Natural killer cell (primary cell): ENCODE measurements at regions not wholly inside any gene's neighbourhood (a gene's known extent, or its start where the extent isn't known, plus 50 kb on each side); places are given as distances from the start of the nearest gene placed in this dataset.

Source experiments
- ATAC-seq, 3 donors: fragments of 150-1000 bp in 2 of 3; fragments of 200-7000 bp in 1 of 3; cut with Tn5 transposase; 1 replicate in 1 of 3; 2 replicates in 2 of 3; pipeline ENCODE4 v1.10.0; 2021; ENCODE audit warnings: mild to moderate bottlenecking in 2 of 3, moderate library complexity in 2 of 3
- DNase-seq, 2 donors: peaks; one replicate each; pipeline versions ENCODE4 v3.0.0 to v3.0.0-alpha.2; 2013 to 2021; ENCODE audit warnings: mixed read lengths in 1 of 2
- H3K27ac ChIP-seq: one replicate; pipeline ENCODE4 v1.5.1; 2013; ENCODE audit warnings: mild to moderate bottlenecking, low read length
- H3K27me3 ChIP-seq: one replicate; pipeline ENCODE4 v1.6.1; 2013; ENCODE audit warnings: low read length; ENCODE audit not compliant: control insufficient read depth, insufficient read depth
- H3K36me3 ChIP-seq: one replicate; pipeline ENCODE4 v1.6.1; 2013; ENCODE audit warnings: low read length; ENCODE audit not compliant: control insufficient read depth, insufficient read depth
- H3K4me1 ChIP-seq: one replicate; pipeline ENCODE4 v1.6.1; 2013; ENCODE audit warnings: low read length; ENCODE audit not compliant: control insufficient read depth, insufficient read depth
- H3K4me3 ChIP-seq: one replicate; pipeline ENCODE4 v1.5.1; 2013; ENCODE audit warnings: low read length
- H3K9me3 ChIP-seq: one replicate; pipeline ENCODE4 v1.6.1; 2013; ENCODE audit warnings: low read length; ENCODE audit not compliant: control insufficient read depth, insufficient read depth
- H3K27ac Mint-ChIP-seq, 2 donors: one replicate each; pipeline ENCODE4 v1.8.0; 2022; ENCODE audit warnings: mild to moderate bottlenecking in 2 of 2, mixed read lengths in 2 of 2, moderate library complexity in 1 of 2
- H3K27me3 Mint-ChIP-seq, 2 donors: one replicate each; pipeline ENCODE4 v1.8.0; 2022; ENCODE audit warnings: low read depth in 2 of 2, mixed read lengths in 2 of 2
- H3K36me3 Mint-ChIP-seq: one replicate; pipeline ENCODE4 v1.8.0; 2022; ENCODE audit warnings: mixed read lengths
- H3K4me1 Mint-ChIP-seq, 2 donors: one replicate each; pipeline ENCODE4 v1.8.0; 2022; ENCODE audit warnings: mixed read lengths in 2 of 2
- H3K4me3 Mint-ChIP-seq: one replicate; pipeline ENCODE4 v1.8.0; 2022; ENCODE audit warnings: mild to moderate bottlenecking, moderate library complexity, mixed read lengths
- H3K9me3 Mint-ChIP-seq, 2 donors: one replicate each; pipeline ENCODE4 v1.8.0; 2022; ENCODE audit warnings: mixed read lengths in 2 of 2
- WGBS: methylation state at CpG from one replicate; pipeline ENCODE4 v1.1.7; 2013; ENCODE audit warnings: missing lambda C conversion rate; ENCODE audit not compliant: insufficient coverage; 5-methylcytosine and 5-hydroxymethylcytosine counted together
- intact Hi-C: fragments of 100-400 bp; cut with micrococcal nuclease; formaldehyde crosslinking; loops from one replicate; pipeline ENCODE4 v1.14.2; 2022
- TF ChIP-seq, protein P1 (sequence below): fragments of 200-600 bp; IDR thresholded peaks from one replicate; pipeline ENCODE4 v1.8.0; 2022; ENCODE audit warnings: antibody characterized with exemption

DNA sequence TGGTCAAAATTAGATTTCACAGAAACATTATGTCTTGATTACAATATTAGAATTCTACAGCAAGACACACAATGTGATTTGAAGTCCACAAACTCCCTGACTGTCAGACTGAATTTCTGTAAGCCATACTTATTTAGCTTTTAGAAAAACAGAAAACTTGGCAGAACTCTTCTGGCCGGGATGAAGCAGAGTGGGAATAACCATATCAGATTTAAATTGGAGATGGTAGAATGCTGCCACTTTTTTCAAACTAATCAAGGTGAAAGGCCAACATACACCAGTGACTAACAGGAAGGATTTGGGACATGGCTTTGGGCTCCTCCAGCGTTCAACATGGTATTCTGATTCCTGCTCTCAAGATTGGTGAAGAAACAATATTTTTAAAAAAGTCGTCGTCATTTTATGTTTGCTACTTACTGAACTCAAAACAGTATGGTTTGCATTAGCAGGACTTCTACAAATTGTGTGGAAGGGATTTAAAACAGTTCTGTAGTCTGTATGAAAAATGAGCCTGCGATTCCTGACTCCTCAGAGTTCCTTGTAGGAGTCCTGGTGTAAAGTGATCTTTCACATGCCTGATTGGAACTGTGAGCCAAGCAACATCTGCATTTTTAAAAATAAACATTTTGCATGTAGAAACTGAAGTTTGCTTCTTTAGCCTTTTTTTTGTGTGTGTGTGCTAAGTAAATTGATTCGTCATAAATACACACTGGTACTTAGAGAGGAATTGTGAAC lies 297.9 kb upstream of the SOX4 start:
- Mint-ChIP-seq H3K36me3 (no peaks in the 10 kb centered on the region), H3K4me3 (no peak overlapping the region), H3K9me3 (peaks cover 0 to 2% of the 10 kb centered on the region in 2 donors), H3K4me1 (no peaks in the 10 kb centered on the region), H3K27me3 (peaks cover 11 to 34% of the 10 kb centered on the region in 2 donors), H3K27ac (no peak overlapping the region)
- Histone ChIP-seq H3K9me3 (no peaks in the 10 kb centered on the region), H3K4me3 (no peak overlapping the region), H3K36me3 (no peaks in the 10 kb centered on the region), H3K27me3 (no peaks in the 10 kb centered on the region), H3K4me1 (no peaks in the 10 kb centered on the region), H3K27ac (no peak overlapping the region)
- intact Hi-C loops, result no loop called here
- WGBS, result 94% methylated on average over 6 of the region's 6 CpGs
- TF ChIP-seq, protein P1, sequence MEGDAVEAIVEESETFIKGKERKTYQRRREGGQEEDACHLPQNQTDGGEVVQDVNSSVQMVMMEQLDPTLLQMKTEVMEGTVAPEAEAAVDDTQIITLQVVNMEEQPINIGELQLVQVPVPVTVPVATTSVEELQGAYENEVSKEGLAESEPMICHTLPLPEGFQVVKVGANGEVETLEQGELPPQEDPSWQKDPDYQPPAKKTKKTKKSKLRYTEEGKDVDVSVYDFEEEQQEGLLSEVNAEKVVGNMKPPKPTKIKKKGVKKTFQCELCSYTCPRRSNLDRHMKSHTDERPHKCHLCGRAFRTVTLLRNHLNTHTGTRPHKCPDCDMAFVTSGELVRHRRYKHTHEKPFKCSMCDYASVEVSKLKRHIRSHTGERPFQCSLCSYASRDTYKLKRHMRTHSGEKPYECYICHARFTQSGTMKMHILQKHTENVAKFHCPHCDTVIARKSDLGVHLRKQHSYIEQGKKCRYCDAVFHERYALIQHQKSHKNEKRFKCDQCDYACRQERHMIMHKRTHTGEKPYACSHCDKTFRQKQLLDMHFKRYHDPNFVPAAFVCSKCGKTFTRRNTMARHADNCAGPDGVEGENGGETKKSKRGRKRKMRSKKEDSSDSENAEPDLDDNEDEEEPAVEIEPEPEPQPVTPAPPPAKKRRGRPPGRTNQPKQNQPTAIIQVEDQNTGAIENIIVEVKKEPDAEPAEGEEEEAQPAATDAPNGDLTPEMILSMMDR, result no peak
- no peak for ATAC-seq
- no peak for DNase-seq

DNA sequence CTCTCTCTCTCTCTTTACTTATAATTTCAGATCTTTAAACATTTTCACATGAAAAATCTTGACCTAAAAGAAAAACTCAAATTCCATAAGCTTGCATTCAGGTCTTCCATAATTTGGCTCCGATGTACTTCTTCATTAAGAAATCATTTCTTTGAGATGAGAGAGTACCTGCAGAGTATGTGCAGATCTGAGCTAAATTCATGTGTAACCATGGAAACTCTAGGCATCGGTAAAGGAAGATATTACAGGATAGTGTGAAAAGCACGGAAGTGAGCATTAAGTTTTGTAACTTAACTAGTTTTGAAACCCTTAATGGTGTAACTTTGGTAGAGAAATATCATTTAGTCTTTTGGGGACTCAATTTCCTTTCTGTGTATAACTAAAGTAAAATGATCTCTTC lies 295.9 kb upstream of the SOX4 start:
- intact Hi-C loops, result no loop called here
- peaks cover 4 to 5% of the 10 kb centered on the region in 2 donors for H3K9me3 Mint-ChIP-seq
- ATAC-seq (no peak), DNase-seq (no peak)
- 89% methylated on average over 3 of the region's 3 CpGs for WGBS
- Histone ChIP-seq H3K27ac (no peak overlapping the region), H3K4me1 (no peaks in the 10 kb centered on the region), H3K4me3 (no peak overlapping the region), H3K9me3 (no peaks in the 10 kb centered on the region), H3K27me3 (no peaks in the 10 kb centered on the region), H3K36me3 (no peaks in the 10 kb centered on the region)
- no peaks in the 10 kb centered on the region for H3K4me1 Mint-ChIP-seq
- no peaks in the 10 kb centered on the region for H3K36me3 Mint-ChIP-seq
- TF ChIP-seq, protein P1, result no peak
- no peak overlapping the region for H3K4me3 Mint-ChIP-seq
- peaks cover 11 to 34% of the 10 kb centered on the region in 2 donors for H3K27me3 Mint-ChIP-seq
- no peak overlapping the region for H3K27ac Mint-ChIP-seq

DNA sequence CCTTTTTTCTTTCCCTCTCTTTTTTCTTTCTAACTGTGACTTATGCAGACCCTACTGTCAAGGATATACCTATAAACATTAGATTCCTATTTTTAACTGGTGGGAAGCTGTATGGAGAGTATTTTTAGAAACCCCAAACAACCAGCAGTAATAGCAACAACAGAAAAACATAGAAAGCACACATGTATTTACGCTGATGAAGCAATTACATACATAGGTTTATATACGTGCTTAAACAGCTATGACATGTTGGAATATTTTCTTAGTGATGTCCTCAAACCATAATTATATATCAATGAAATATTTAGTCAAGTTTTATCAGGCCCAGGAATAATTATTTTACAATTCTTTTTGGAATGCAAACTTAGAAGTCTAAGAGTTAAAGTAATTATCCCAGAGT lies 294.3 kb upstream of the SOX4 start:
- Histone ChIP-seq H3K9me3 (no peaks in the 10 kb centered on the region), H3K27ac (no peak overlapping the region), H3K36me3 (no peaks in the 10 kb centered on the region), H3K4me3 (no peak overlapping the region), H3K4me1 (no peaks in the 10 kb centered on the region), H3K27me3 (no peaks in the 10 kb centered on the region)
- DNase-seq (no peak), ATAC-seq (no peak)
- no peaks in the 10 kb centered on the region for H3K4me1 Mint-ChIP-seq
- no peak overlapping the region for H3K27ac Mint-ChIP-seq
- no peaks in the 10 kb centered on the region for H3K36me3 Mint-ChIP-seq
- peaks cover 4 to 5% of the 10 kb centered on the region in 2 donors for H3K9me3 Mint-ChIP-seq
- TF ChIP-seq, protein P1, result no peak
- peaks cover 11 to 27% of the 10 kb centered on the region in 2 donors for H3K27me3 Mint-ChIP-seq
- no CpG with 5 or more reads among the region's 2 CpGs for WGBS
- intact Hi-C loops, result no loop called here
- no peak overlapping the region for H3K4me3 Mint-ChIP-seq

DNA sequence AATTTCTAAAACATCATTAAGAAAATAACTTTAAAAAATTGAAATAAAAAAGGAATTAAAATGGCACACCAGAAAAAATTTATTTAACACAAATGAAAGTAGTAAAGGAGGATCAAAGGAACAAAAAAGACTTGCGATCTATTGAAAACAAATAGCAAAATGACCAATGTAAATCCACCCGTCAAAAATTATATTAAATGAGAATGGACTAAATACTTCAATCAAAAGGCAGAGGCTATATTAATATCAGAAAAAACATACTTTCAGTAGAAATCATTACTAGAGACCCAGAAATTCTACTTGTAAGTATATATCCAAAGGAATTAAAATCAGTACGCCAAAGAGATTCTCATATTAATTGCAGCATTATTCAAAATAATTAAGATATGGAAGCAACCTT lies 293.1 kb upstream of the SOX4 start:
- no peak for DNase-seq
- TF ChIP-seq, protein P1, result no peak
- intact Hi-C loops, result no loop called here
- ATAC-seq, result no peak
- H3K9me3 ChIP-seq, result no peaks in the 10 kb centered on the region
- Mint-ChIP-seq H3K4me3 (no peak overlapping the region), H3K4me1 (no peaks in the 10 kb centered on the region), H3K27me3 (peaks cover 7 to 26% of the 10 kb centered on the region in 2 donors), H3K9me3 (peaks cover 4 to 5% of the 10 kb centered on the region in 2 donors), H3K36me3 (no peaks in the 10 kb centered on the region), H3K27ac (no peak overlapping the region)
- no peaks in the 10 kb centered on the region for H3K27me3 ChIP-seq
- no peaks in the 10 kb centered on the region for H3K36me3 ChIP-seq
- H3K4me1 ChIP-seq, result no peaks in the 10 kb centered on the region
- H3K27ac ChIP-seq, result no peak overlapping the region
- no peak overlapping the region for H3K4me3 ChIP-seq
- WGBS, result no CpG with 5 or more reads among the region's 3 CpGs
